HG03103 (cell line): ENCODE measurements at regions not wholly inside any gene's neighbourhood (a gene's known extent, or its start where the extent isn't known, plus 50 kb on each side); places are given as distances from the start of the nearest gene placed in this dataset.

Source experiments
- ATAC-seq: cut with Tn5 transposase; IDR thresholded peaks from one replicate; pipeline ENCODE4 v1.9.1; 2021; ENCODE audit warnings: low read depth; ENCODE audit not compliant: unreplicated experiment

DNA sequence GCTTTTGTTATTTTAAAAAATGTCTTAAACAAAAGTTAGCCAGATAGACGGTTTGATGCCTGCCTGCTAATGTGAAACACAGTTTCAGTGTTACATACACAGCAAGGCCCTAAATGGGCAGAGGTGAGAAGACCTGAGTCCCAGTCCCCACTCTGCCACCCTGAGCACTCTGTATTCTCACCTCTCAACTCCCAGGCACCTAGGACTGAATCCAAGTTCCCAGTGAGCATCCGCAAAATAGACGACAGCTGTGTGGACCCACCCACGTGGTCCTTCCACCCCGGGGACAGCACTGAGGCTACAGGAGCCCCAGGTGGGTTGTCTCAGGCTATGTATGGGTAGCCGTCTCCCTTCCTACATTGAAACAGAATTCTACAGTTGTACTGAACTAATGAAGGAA lies 111.5 kb downstream of the RPL27A start:
- no peak for ATAC-seq

DNA sequence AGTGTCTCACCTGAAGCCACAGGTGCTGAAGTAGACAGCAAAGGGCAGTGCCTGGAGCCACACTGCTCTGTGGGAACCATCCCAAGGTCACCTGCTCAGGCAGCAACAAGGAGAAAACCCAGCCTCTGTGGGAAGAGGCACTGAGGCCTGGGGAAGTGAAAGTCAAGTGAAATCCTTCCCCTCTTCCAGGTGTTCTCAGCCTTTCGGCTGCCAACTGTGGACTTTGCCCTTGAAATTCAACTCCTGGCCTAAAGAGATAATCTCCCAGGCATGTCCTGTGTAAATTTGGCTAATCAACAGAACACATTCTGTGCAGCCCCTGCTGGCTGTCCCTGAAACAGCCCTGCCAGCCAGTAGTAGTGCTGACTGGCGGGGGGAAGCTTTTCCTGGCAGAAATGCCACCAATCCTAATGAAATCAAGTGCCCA lies 112.1 kb downstream of the RPL27A start:
- ATAC-seq, result no peak

DNA sequence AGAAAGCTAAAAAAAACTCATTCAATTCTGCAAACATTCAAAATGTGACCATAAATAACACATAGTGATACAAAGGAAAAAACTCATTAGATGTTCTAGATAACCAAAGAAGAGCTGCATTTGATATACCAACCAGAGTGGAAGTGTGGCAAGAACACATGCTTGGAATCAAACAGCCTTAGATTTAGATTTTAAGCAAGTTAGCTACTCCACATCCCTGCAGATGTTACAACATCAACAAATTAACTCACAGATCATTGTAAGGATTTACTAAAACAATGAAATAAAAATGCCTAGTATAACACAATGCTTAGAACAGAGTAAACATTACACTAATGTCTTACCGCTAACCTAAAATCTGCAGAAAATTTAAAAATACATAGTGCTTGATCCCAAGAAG lies 114.0 kb upstream of the AKIP1 start:
- ATAC-seq, result no peak

DNA sequence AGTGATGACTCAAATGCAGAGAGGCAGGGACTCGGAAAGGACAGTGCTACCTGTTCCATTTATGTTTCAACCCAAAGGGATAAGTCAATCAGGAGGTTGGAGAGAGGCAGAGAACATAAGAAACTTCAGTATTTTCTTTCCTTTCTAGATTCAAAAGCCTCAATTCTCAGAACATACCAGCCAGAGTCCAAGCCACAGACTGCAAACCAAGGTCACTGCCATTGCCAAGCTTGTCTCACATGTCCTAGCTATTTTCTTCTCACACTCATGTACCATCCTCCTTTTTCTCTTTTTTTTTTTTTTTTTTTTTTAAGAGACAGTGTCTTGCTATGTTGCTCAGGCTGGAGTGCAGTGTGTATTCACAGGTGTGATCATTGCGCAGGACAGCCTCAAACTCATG lies 111.7 kb upstream of the AKIP1 start:
- ATAC-seq, result no peak

DNA sequence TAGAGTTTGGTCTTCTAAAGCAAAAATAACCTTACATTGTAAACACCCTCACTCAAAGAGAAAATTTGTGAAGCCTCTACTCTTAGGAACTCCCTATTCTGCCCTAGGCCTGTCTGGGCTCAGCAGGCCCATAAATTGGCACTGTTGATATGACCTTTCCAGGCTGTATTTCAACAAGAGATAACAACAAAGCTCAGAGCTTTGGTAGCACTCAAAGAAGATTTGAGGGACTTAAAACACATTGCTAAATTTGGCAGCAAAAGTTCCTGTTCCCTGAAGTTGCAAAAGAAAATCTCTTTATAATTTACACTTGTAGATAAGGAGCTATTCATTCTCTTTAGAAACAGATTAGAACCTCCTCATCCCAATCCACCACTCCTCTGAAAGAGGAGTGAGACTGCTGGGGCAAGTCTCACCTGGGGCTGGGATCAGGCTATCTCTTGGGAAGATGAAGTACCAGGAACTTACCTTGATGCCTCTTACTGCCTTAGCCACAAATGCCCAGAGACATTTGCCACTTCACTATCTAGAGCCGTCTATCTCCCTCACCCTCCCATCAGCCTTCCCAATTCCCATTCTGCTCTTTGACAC lies 110.4 kb upstream of the AKIP1 start:
- no peak for ATAC-seq

DNA sequence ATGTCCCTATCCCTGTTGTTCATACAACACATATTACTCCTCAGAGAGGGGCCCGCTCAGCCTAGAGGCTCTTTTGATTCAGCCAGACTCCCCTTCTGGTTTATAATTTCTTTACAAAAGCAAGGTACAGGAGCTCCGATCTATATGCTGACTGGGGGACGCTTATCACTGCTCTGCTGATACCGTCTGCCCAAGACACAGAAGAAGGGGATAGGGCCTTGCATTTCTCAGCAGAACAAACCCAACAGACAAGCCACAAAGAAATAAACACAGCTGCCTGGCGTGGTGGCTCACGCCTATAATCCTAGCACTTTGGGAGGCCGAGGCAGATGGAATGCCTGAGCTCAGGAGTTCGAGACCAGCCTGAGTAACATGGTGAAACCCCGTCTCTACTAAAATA lies 109.9 kb upstream of the AKIP1 start:
- ATAC-seq, result no peak

DNA sequence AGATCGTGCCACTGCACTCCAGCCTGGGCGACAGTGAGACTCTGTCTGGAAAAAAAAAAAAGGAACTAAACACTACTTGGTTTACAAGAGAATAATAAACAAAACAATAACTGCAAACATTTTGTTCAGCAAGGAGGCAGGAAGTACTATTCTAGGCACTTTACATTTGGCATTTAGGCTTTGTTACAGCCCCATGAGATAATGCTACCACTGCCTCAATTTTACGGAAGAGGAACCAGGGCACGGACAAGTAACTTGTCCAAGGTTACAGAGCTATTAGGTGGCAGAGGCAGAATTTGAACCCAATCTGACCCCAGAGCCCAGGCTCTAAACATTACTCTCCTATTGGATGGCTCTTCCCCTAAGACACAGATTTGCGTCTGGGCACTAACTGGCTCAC lies 108.7 kb upstream of the AKIP1 start:
- no peak for ATAC-seq

DNA sequence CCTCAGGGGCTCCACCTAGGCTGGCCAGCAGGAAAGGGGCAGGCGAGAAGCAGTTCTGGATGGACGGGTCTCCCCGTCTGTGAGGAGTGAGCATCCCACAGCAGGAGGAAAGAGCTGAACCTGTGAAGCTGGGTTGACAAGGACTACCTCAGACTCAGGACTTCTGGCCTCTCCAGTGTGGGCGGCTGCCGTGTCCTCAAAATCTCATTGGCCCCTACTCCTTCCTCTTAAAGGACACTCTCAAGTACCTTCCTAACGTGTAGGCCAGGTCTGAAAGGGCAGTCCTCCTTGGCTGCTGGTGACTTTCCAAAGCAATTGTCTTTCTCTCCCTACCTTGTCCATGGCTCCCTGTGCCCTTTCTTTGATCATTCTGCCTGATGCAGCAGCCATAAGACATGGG lies 107.0 kb upstream of the AKIP1 start:
- no peak for ATAC-seq

DNA sequence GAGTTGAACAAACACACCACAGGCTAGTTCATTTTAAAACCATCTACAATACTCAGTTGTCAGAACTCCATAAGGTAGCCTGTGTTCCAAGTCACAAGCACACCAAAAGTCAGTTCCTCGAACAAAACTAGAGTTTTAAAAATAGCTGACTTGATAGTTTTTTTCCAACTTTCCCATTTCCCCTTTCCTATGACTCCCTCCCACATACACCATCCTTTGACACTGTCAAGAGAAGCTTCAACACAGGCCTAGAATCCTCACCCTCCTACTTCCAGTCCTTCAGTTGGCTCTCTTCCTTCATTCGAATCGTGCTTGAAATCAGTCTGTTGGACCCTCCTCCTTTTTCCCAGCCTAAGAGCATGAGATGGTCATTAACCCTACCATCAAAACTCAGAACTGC lies 105.7 kb upstream of the AKIP1 start:
- ATAC-seq, result no peak

DNA sequence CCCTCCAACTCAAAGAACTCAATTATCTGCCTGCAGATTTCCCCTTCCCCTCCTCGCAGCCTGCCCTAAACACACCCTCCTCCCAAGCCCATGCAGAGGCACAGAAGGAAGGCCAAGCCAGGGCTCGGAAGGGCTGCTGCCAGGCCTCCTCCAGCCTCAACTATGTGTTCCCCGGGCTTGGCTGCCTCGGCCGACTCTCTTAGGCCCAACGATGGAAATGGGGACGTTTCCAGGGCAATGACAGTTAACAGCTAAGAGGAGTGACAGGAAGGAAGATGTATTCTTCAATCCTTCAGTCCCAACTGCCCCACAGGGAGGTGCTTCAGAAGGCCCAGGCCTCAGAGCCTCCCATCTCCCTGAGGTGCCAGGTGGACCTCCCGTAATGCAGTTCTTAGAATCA lies 104.0 kb upstream of the AKIP1 start:
- no peak for ATAC-seq

DNA sequence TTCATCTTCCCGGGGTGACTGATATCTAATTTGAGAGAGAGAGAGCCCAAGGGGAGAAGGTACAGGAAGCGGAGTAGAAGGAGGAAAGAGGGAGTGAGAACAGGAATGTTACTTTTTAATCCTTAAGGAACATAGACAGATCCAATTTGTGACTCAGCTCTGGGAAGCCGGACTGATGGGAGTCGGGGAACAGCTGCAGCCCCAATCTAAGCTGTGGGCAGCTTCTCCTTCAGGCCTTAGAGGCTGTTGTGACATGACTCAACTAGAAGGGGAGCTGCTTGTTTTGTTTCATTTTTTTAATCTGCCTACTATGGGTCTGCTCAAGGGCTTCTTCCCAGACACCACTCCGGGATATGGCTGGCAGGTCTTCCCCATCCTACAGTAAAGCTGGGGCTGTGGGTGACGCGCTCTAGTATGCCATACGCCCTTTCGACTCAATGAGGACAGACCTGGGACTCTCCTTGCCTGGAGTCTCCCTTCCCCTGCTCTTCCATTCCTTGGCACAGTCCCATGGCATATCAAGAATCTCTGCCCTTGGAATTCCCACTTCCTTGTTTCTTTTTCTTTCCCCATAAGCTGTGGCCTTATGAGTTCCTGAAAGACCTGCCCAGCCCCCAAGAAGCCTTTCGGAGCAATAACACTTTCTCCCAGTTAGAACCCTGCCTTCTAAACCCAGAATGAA lies 103.3 kb upstream of the AKIP1 start:
- no peak for ATAC-seq

DNA sequence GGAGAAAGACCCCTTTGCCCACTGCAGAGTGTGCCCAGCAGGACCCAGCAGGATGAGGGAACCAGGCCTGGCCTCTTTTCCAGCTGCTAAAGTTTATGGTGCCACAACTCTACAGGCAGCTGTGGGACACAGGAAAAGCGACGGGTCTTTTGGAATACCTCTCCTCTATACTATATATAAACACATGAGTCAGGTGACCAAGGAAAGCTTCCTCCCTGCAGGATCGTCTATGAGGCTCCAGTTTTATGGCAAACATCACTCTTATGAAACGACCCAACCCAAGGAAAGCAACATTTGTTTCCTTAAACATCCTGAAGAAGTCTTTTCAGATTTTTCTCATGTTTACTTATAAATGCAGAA lies 102.8 kb upstream of the AKIP1 start:
- ATAC-seq, result no peak

DNA sequence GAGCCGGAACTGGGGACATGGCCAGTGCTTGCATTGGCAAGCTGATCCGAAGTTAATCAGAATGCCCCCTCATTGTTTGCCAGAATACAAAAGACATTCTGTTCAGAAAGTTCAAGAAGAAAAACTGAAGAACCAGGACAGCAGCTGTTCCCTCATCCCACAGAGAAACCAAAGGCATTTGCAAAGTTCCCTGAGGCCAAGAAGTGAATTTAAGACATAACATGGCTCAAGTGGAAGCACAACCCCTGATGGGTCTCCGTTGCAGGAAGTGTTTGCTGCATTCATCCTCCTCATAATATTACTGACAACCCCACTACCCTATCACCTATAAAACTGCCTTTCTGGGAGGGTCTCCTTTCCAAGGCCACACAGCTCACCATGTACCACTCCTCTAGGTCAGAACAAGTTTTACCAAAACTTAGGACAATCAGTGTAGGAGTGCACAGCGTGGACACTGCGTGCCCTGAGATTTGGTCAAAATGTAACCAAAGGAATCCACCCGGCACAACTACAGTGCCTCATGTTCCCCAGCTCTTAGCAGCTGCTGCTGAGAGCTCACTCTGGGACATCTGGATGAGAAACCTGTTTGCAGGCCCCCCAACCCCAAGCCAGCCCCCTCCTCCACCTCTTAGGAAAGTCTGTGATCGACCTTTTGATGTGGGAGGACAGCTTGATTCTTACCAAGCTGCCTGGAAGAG lies 101.6 kb upstream of the AKIP1 start:
- ATAC-seq, result no peak

DNA sequence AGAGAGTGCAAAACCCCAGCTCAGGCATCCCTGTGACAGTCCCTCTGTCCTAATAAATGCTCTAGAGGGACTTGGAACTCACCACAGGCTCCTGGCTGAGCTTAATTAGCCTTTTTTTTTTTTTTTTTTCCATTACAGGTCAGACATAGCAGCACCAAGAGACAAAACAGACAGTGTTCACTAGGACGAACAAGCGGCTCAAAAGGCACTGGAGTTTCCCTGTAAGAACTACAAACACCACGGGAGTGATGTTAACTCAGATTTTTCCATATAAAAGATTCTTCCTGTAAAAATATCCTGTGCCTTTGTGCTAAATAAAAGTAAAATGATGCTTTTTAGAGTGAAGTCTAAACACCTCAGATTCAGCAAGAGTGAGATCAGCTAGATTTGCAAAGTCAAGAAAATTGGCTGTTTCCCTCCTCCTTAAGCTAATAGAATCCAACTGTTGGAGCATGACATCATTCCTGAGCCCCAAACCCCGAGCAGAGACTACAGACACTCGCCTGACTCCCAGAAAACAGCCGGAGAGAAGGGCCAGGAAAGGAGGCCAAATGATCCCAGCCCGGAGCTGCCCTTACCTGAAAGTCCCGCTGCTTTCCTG lies 101.0 kb upstream of the AKIP1 start:
- no peak for ATAC-seq

DNA sequence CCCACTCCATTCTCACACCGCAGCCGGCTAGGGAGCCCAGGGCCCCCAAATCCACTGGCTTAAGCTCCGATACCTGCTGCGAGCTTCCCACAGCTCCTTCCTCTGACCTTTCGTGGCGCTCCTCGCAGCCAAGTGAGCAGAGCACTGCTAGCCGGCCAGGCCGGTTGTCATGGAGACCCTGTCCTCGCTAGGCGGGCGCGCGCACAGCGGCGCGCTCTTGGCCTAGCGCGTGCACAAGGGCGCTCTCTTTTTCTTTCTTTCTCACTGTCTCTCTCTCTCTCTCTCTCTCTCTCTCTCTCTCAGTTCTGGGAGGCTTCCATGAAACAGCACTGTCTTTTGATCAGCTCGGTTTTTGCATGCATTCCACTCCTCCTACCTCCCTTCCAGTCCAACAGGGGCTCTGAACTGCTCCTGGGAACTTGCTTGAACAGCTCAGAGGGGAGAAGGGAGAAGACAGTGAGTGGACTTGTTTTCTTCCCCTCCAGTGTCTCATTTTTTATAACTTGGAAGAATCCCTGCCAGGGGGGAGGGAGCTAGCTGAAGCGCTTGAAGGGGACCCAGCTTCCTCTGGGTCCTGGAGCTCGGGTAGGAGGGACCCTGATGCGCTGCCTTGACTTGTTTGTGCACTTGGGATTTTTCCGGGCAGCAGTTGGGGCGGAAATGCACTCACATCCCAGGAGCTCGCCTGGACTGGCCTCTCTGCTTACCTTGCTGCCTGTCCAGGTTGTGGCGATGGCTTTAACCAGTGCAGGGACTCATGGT lies 100.3 kb upstream of the AKIP1 start:
- ATAC-seq, result no peak

DNA sequence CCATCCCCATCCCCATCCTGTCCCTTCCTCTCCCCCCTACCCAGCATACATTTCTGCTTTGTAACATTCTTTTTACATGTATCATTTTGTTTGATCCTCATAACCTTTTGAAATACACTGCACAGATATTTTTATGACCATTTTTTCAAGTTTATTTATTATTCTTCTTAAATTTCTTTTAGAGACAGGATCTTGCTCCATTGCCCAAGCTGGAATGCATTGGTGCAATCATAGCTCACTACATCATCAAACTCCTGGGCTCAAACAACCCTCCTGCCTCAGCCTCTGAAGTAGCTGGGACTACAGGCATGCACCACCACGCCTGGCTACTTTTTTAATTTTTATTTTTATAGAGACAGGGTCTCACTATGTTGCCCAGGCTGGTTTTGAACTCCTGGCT lies 99.4 kb upstream of the AKIP1 start:
- no peak for ATAC-seq

DNA sequence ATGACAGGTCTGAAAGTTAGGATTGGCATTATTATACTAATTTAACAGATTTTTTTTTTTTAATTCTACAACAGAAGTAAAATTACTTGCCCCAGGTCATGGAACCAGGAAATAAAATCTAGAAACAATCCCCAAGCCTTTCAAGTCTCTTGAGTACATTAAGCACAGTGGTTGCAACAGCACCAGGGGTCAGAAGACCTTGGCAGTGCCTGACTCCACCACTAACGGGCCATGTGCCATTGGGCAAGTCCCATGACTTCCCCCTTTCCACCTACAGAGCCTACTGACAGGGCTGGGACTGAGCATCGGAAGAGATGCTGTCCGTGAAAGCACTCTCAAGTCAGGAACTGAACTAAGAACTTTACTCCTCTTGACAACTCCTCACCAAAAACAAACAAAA lies 98.6 kb upstream of the AKIP1 start:
- ATAC-seq, result no peak

DNA sequence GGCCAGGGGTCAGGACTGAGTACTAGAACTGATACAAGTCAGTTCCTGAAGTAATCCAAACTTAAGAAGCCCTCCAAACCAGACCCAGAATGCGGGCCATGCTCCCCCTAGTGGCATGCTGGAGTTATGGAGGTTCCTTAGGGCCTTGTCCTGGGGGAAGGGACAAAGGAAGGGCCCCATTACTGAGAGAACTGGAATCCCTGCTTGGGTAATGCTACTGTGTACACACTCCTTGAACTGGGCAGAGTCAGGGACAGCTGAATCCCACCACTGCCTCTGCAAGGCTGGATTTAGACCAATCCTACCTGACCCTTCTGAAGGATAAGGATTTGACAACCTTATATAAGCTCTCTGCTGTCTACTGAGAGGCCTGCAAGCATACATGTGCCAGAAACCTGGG lies 97.3 kb upstream of the AKIP1 start:
- ATAC-seq, result no peak

DNA sequence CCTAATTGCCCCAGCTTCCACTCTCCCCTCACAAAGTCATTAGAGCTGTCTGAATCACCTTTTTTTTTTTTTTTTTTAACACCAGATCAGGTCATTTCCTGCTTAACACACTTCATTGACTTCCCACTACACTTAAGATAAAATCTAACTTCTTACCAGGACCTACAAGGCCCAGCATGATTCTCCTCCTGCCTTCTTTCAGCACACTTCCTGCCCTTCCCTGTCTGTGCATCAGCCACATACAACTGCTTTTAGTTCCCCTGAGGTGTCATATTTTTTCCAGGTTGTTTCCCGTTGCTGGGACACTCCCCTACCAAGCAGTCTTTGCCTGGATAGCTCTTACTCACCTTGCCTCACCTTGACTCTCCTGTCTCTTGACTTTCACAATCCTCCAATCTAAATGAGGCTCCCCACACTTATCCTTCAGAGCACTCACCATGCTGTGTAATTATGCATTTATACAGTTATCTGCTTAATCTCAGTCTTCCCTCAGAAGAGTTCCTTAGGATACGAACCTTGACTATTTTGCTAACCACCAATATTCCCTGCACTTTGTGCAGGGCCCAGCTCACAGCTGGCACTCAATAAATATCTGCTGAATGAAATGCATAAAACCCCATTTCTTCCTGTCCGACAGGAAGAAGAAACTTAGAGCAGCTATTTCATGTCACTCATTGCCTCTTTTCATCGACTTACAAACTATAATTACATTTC lies 96.6 kb upstream of the AKIP1 start:
- no peak for ATAC-seq

DNA sequence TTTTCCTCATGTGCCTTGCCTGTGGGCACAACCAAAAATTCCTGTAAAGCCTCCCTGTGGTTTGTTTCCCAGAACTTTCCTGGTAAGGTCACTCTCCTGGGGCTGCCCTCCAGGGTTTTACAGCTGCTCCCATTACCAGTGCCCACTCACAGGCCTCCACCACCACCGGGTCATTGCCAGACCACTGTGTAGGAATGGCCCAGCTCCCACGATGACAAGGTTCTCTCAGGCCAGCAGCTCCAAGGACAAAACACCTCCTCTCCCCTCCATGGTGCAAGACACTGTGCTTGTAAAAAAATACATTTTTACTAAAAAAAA lies 96.1 kb upstream of the AKIP1 start:
- no peak for ATAC-seq

DNA sequence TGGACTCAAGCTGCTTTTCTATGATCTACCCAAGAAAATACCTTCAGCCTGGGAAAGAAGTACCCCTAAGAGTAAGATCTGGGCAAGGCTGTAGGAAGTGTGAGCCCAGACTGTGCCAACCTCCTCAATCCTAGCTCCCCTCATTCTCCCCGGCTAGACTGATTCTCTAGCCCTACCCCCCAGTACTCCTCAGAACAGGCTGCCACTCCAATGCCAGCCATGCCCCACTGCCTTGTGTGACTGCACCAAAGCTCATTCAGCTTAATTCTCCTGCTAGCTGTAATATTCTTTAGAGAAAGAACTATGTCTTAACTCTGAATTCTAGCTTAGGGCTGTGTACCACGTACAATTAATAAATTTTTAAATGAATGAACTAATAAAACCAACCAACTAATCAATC lies 92.6 kb upstream of the AKIP1 start:
- ATAC-seq, result no peak
